Fibroblast of villous mesenchyme (primary cell): ENCODE measurements at regions not wholly inside any gene's neighbourhood (a gene's known extent, or its start where the extent isn't known, plus 50 kb on each side); places are given as distances from the start of the nearest gene placed in this dataset.

Experiments used
- DNase-seq: peaks from one replicate; pipeline ENCODE4 v3.0.0-alpha.2; 2010; ENCODE audit warnings: low read depth
- H3K4me3 ChIP-seq: 2 replicates; pipeline ENCODE4 v1.5.1; 2011; ENCODE audit warnings: low read depth, mild to moderate bottlenecking, low read length
- TF ChIP-seq, protein P1 (sequence below): IDR thresholded peaks from 2 replicates; pipeline ENCODE4 v1.5.1; 2012; ENCODE audit warnings: low read depth, mild to moderate bottlenecking, low read length; ENCODE audit not compliant: insufficient read depth

DNA sequence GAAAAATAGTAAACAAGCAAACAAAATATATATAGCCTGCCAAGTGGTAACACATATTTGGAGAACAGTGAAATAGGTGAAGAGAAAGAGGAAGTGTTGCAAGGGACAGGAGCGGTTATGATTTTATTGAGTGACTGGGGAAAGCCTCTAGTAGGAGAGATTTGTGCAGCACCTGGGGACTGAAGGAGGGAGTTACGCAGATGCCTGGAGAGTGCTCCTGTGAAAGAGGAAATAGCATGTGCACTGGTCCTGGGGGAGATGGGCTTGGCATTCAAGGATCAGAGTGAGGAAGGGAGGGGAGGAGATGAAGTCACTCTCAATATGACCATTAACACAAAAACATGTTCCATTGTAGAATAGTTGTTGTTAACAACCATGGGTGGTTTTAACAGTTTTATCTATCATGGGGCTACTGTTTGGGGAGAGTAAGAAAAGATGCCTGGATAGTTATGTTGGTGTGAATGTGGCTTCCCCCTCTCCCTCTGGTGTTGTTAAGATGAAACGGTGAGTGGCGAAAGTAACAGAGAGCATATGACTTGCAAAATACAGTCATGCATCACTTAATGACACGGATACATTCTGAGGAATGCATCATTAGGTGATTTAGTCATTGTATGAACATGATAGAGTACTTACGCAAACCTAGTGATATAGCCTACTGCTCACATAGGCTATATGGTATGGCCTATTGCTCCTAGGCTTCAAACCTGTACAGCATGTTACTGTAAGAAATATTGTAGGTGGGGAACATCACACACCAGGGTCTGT lies 251.7 kb upstream of the ARGLU1 start:
- no peak overlapping the region for H3K4me3 ChIP-seq
- TF ChIP-seq, protein P1, sequence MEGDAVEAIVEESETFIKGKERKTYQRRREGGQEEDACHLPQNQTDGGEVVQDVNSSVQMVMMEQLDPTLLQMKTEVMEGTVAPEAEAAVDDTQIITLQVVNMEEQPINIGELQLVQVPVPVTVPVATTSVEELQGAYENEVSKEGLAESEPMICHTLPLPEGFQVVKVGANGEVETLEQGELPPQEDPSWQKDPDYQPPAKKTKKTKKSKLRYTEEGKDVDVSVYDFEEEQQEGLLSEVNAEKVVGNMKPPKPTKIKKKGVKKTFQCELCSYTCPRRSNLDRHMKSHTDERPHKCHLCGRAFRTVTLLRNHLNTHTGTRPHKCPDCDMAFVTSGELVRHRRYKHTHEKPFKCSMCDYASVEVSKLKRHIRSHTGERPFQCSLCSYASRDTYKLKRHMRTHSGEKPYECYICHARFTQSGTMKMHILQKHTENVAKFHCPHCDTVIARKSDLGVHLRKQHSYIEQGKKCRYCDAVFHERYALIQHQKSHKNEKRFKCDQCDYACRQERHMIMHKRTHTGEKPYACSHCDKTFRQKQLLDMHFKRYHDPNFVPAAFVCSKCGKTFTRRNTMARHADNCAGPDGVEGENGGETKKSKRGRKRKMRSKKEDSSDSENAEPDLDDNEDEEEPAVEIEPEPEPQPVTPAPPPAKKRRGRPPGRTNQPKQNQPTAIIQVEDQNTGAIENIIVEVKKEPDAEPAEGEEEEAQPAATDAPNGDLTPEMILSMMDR: no peak
- DNase-seq: no peak

DNA sequence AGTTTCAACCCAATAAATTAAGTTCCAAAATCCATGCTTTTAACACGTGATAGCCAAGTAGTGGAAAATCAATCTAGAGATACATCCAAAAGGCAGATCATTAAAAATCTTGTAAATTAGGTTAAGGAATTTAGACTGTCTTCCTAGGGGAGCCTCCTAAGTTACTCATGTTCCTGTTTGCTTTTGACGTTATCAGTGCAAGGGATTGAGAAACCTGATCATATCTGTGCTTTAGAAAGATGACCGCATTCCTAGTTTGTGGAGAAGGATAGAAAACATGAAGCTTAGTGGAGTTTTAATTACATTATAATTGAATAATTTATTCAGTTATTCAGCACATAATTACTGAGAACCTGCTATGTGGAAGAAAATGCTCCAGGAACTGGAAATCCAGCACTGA lies 251.0 kb upstream of the ARGLU1 start:
- no peak overlapping the region for H3K4me3 ChIP-seq
- DNase-seq: no peak
- TF ChIP-seq, protein P1: no peak

DNA sequence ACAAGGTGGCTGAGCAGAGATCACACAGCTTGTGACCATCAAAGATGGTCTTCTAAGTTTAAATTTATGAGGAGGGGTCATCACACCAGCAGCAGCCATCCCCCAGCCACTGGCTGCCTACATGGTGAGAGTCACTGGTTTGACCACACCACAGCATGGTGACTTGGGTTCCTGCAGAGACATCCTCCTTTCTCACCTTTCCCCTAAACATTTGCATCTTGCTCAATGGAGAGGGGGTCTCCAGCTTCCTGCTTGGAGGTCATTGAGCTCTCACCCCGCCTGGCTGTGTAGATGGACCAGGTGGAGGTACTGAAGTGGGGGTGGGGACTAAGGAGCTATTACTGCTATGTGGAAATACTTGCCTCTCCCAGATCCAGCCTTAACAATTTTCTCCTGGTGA lies 247.6 kb upstream of the ARGLU1 start:
- no peak overlapping the region for H3K4me3 ChIP-seq
- TF ChIP-seq, protein P1: no peak
- no peak for DNase-seq

DNA sequence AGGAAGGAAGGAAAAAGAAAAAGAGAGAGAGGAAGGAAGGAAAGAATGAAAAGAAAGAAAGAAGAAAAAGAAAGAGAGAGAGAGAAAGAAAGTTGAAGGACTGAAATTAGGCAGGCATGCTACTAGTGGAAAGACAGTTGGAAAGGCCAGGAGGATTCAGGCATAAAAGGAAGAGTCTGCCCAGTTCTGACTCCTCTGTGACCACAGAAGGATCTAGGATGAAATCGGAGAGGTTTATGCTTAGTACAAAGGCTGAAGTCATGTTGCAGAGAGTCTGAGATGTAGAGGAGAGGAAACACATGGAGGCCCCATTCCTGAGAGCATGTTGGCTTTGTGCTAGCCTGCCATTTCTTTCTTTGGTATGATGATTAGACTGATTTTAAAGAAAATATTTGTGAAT lies 246.5 kb upstream of the ARGLU1 start:
- no peak for DNase-seq
- no peak overlapping the region for H3K4me3 ChIP-seq
- TF ChIP-seq, protein P1: no peak

DNA sequence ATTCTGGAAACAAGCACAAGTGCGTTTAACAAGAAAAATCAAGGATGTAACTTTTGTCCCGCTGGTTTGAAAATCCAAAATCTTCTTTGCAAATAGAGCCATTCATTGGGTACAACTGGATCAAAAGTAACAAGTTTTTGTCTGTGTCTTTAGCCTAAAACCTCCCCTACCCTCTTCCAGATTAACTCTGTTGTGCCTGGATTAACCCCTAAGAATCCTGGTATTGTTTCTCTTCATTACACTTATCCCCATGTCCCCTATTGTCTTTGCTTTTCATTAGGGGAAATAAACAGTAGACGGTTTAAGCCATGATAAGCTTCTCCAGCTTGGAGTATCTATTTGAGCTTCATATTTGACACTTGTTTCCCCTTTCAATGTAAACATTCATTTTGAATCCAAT lies 242.1 kb upstream of the ARGLU1 start:
- no peak overlapping the region for H3K4me3 ChIP-seq
- TF ChIP-seq, protein P1: no peak
- DNase-seq: no peak

DNA sequence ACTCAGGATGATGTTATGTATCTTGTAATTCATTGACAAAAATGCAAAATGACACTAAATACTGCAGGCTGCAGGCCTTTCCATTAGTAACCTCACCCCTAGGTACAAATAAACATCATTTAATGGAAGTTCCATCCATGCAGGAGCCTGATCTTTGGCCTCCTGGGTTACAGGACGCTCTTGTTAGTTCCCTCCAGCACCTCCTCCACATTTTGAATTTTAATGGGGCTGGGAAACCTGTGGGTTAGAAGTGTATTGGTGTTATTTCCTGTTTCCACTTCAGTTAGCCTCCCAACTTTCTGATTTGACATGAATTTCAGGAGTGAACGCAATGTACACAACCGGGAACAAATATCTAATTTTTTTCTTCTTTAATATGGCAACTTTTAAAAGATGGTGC lies 237.1 kb upstream of the ARGLU1 start:
- DNase-seq: no peak
- TF ChIP-seq, protein P1: no peak
- no peak overlapping the region for H3K4me3 ChIP-seq

DNA sequence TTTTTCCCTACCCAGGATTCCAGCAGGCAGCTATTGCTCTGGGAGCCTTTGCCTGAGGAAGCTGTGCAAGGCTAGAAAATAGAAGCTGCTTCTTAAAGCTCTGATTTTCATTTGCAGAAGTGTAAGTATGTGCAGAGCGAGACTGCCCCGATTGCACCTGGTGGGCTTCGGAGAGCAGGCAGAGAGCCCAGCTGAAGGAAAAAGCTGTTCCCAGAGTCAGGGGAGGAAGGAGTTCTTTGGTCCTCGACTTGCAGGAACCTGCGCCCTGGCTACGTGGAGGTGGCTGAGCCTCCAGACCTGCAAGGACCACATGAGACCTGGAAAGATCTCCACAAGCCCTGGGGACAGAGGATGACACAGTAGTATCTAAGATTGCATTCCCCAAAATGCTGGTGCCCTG lies 235.0 kb upstream of the ARGLU1 start:
- no peak for DNase-seq
- H3K4me3 ChIP-seq: no peak overlapping the region

More for the DNA sequence above, 235.0 kb upstream of the ARGLU1 start:
- TF ChIP-seq, protein P1: no peak
